ENCODE measurements at regions not wholly inside any gene's neighbourhood (a gene's known extent, or its start where the extent isn't known, plus 50 kb on each side); places are given as distances from the start of the nearest gene placed in this dataset.
A peak's percentile ranks its signal among the peaks of the same experiment; 100 is the strongest.

GRCh38 chr3:76203578-76203977 is 418.2 kb upstream of the ZNF717 start:
- ChIA-PET CTCF (no interaction called here), POLR2A (ENCODE audit: unreplicated experiment) (no interaction called here)
- H3F3A ChIP-seq (ENCODE audit: insufficient read depth, low read depth), result no peaks in the 10 kb centered on the region

GRCh38 chr3:76206346-76206745 is 421.0 kb upstream of the ZNF717 start:
- no peaks in the 10 kb centered on the region for H3K4me1 ChIP-seq (replicated peaks; ENCODE audit: insufficient read depth)
- H3K4me2 ChIP-seq, result no peak overlapping the region
- no peaks in the 10 kb centered on the region for H3K36me3 ChIP-seq (ENCODE audit: low read depth)
- H3K79me2 ChIP-seq (ENCODE audit: low read depth), result no peaks in the 10 kb centered on the region
- H2AFZ ChIP-seq, result no peak overlapping the region
- no peaks in the 10 kb centered on the region for H4K20me1 ChIP-seq (ENCODE audit: insufficient read depth)
- H3F3A ChIP-seq (ENCODE audit: insufficient read depth, low read depth), result no peaks in the 10 kb centered on the region
- BruUV-seq (replicated peaks), result no TSS peak
- DNase-seq, result no peak
- H3K4me3 ChIP-seq, result no peak overlapping the region
- H3K27me3 ChIP-seq (ENCODE audit: insufficient read depth, low read depth), result no peaks in the 10 kb centered on the region
- no peak overlapping the region for H3K27ac ChIP-seq
- intact Hi-C loops (cut with micrococcal nuclease; ENCODE audit: unreplicated experiment), result no loop called here
- no peaks in the 10 kb centered on the region for H3K9me2 ChIP-seq (ENCODE audit: insufficient read depth)
- TF ChIP-seq EZH2 (IDR thresholded peaks at IDR 0.05; ENCODE audit: low read depth), result no peak
- TF ChIP-seq CTCF (conservative IDR thresholded peaks at IDR 0.05), result no peak
- POLR2A ChIA-PET (ENCODE audit: unreplicated experiment), result no interaction called here
- peaks cover 4% of the 10 kb centered on the region; the same call in 1 of the 2 replicates for H3K9me3 ChIP-seq (ENCODE audit: insufficient read depth, low read depth)
- CTCF ChIA-PET, result no interaction called here

More at GRCh38 chr3:76203578-76203977, 418.2 kb upstream of the ZNF717 start:
- Histone ChIP-seq H2AFZ (no peak overlapping the region), H3K27ac (no peak overlapping the region), H3K9me3 (ENCODE audit: insufficient read depth, low read depth) (peaks cover 4% of the 10 kb centered on the region; the same call in 1 of the 2 replicates), H3K4me3 (no peak overlapping the region), H3K36me3 (ENCODE audit: low read depth) (no peaks in the 10 kb centered on the region), H3K27me3 (ENCODE audit: insufficient read depth, low read depth) (no peaks in the 10 kb centered on the region), H3K79me2 (ENCODE audit: low read depth) (no peaks in the 10 kb centered on the region), H3K4me2 (no peak overlapping the region), H4K20me1 (ENCODE audit: insufficient read depth) (no peaks in the 10 kb centered on the region; the same call in 1 of the 2 replicates), H3K9me2 (ENCODE audit: insufficient read depth) (no peaks in the 10 kb centered on the region), H3K4me1 (replicated peaks; ENCODE audit: insufficient read depth) (no peaks in the 10 kb centered on the region)
- no TSS peak for BruUV-seq (replicated peaks)
- peak; percentile 0 to 66 for DNase-seq
- TF ChIP-seq CTCF (conservative IDR thresholded peaks at IDR 0.05), result no peak
- TF ChIP-seq EZH2 (IDR thresholded peaks at IDR 0.05; ENCODE audit: low read depth), result no peak
- intact Hi-C loops (cut with micrococcal nuclease; ENCODE audit: unreplicated experiment), result no loop called here

GRCh38 chr3:76212679-76213078 is 427.3 kb upstream of the ZNF717 start:
- H3K36me3 ChIP-seq (ENCODE audit: low read depth), result no peaks in the 10 kb centered on the region
- ChIA-PET CTCF (no interaction called here), POLR2A (ENCODE audit: unreplicated experiment) (no interaction called here)
- intact Hi-C loops (cut with micrococcal nuclease; ENCODE audit: unreplicated experiment), result no loop called here
- no peaks in the 10 kb centered on the region for H3F3A ChIP-seq (ENCODE audit: insufficient read depth, low read depth)
- H2AFZ ChIP-seq, result no peak overlapping the region
- H3K79me2 ChIP-seq (ENCODE audit: low read depth), result no peaks in the 10 kb centered on the region
- H3K9me3 ChIP-seq (ENCODE audit: insufficient read depth, low read depth), result no peaks in the 10 kb centered on the region
- no peaks in the 10 kb centered on the region for H3K4me1 ChIP-seq (replicated peaks; ENCODE audit: insufficient read depth)
- no peaks in the 10 kb centered on the region for H3K9me2 ChIP-seq (ENCODE audit: insufficient read depth)
- no peak overlapping the region for H3K4me3 ChIP-seq
- H3K4me2 ChIP-seq, result no peak overlapping the region
- no peaks in the 10 kb centered on the region for H3K27me3 ChIP-seq (ENCODE audit: insufficient read depth, low read depth)
- no peak overlapping the region for H3K27ac ChIP-seq
- TF ChIP-seq CTCF (conservative IDR thresholded peaks at IDR 0.05) (no peak), EZH2 (IDR thresholded peaks at IDR 0.05; ENCODE audit: low read depth) (no peak)
- no peaks in the 10 kb centered on the region for H4K20me1 ChIP-seq (ENCODE audit: insufficient read depth)
- DNase-seq, result no peak
- no TSS peak for BruUV-seq (replicated peaks)

Data from PC-9 (cell line).